OCI-LY7 (cell line): ENCODE measurements at regions not wholly inside any gene's neighbourhood (a gene's known extent, or its start where the extent isn't known, plus 50 kb on each side); places are given as distances from the start of the nearest gene placed in this dataset.

Source experiments
- BruUV-seq: library from RNA; stranded (reverse); fragments of 400-500 nt; replicated peaks from 2 replicates; lab custom pipeline; 2021; lab: Mats Ljungman, UMichigan
- CTCF ChIA-PET: fragments of 300-600 bp; sonication (Branson Sonifier 250); formaldehyde crosslinking; loops from one replicate; lab custom pipeline; 2022; ENCODE audit warnings: antibody characterized with exemption; ENCODE audit not compliant: unreplicated experiment; lab: Charles Lee
- POLR2A ChIA-PET: fragments of 300-600 bp; sonication (Branson Sonifier 250); formaldehyde crosslinking; loops from one replicate; lab custom pipeline; 2022; ENCODE audit warnings: antibody characterized with exemption; lab: Charles Lee
- DNase-seq: peaks from one replicate; pipeline ENCODE4 v3.0.0-alpha.2; 2015; ENCODE audit warnings: low spot score
- H2AFZ ChIP-seq: fragments of 200-600 bp; sonication (generic), shearing (Covaris generic); 2 replicates; pipeline ENCODE4 v1.6.1; 2014; ENCODE audit warnings: mild to moderate bottlenecking, antibody characterized with exemption, low read length, moderate library complexity
- H3K27ac ChIP-seq: fragments of 200-600 bp; sonication (generic); 2 replicates; pipeline ENCODE4 v1.5.1; 2014; ENCODE audit warnings: mixed run types, low read depth, mild to moderate bottlenecking, moderate library complexity, low read length, inconsistent platforms; ENCODE audit not compliant: poor library complexity, severe bottlenecking
- H3K36me3 ChIP-seq: fragments of 200-600 bp; sonication (generic); 2 replicates; pipeline ENCODE4 v1.6.1; 2014; ENCODE audit warnings: mild to moderate bottlenecking, antibody characterized with exemption, low read length, moderate library complexity, mixed read lengths; ENCODE audit not compliant: insufficient read depth
- H3K4me1 ChIP-seq: fragments of 200-600 bp; sonication (generic); 2 replicates; pipeline ENCODE4 v1.5.1; 2014; ENCODE audit warnings: mild to moderate bottlenecking, low read length; ENCODE audit not compliant: insufficient read depth, poor library complexity, severe bottlenecking
- H3K4me2 ChIP-seq: fragments of 200-600 bp; sonication (generic); 2 replicates; pipeline ENCODE4 v1.6.1; 2014; ENCODE audit warnings: mild to moderate bottlenecking, low read length
- H3K4me3 ChIP-seq: fragments of 200-600 bp; sonication (generic); 2 replicates; pipeline ENCODE4 v1.5.1; 2014; ENCODE audit warnings: mild to moderate bottlenecking, low read depth, low read length; ENCODE audit not compliant: poor library complexity, severe bottlenecking
- H3K79me2 ChIP-seq: fragments of 200-600 bp; sonication (generic); 2 replicates; pipeline ENCODE4 v1.6.1; 2016; ENCODE audit warnings: low read depth, mild to moderate bottlenecking, low read length, moderate library complexity, mixed read lengths; ENCODE audit not compliant: insufficient read depth
- H3K9me2 ChIP-seq: fragments of 200-600 bp; sonication (generic); 2 replicates; pipeline ENCODE4 v1.6.1; 2016; ENCODE audit warnings: mild to moderate bottlenecking, low read length, mixed read lengths; ENCODE audit not compliant: insufficient read depth
- H3K9me3 ChIP-seq: fragments of 200-600 bp; sonication (generic); 2 replicates; pipeline ENCODE4 v1.6.1; 2014; ENCODE audit warnings: mild to moderate bottlenecking, mixed run types, low read length, mixed read lengths
- H4K20me1 ChIP-seq: fragments of 200-600 bp; sonication (generic); 2 replicates; pipeline ENCODE4 v1.6.1; 2014; ENCODE audit warnings: mild to moderate bottlenecking, antibody characterized with exemption, low read length, moderate library complexity, mixed read lengths; ENCODE audit not compliant: insufficient read depth
- EZH2phosphoT487 ChIP-seq: fragments of 200-600 bp; sonication (generic); IDR thresholded peaks from 2 replicates; pipeline ENCODE4 v1.6.1; 2018; ENCODE audit warnings: low read depth, borderline replicate concordance, mild to moderate bottlenecking, mixed run types, antibody characterized with exemption, low read length, moderate library complexity, mixed read lengths
- intact Hi-C: fragments of 100-400 bp; cut with micrococcal nuclease; formaldehyde crosslinking; loops from one replicate; pipeline ENCODE4 v1.10.0; 2022; ENCODE audit not compliant: unreplicated experiment
- TF ChIP-seq, protein P1 (sequence below): fragments of 200-600 bp; sonication (generic); conservative IDR thresholded peaks from 2 replicates; pipeline ENCODE4 v1.5.1; 2014; ENCODE audit warnings: mild to moderate bottlenecking, antibody characterized with exemption, low read length, moderate library complexity, mixed read lengths

DNA sequence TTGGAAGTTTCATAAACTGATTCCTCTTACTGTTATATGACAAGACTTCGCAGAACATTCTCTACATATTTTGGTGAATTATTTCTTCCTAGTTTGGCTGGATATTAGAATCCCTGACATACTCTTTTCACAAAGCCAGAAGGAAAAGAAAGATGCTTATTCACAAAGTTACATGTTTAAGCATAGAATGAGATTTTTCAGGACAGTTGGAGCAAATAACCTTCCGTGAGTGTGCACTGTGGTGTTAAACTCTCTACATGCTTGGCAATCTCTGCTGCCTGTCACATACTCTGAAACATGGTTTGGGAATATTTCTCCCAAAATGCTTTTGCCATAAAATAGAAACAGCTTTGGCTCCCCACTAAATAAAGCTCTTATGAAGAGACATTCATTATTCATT, 230.0 kb upstream of the MTNR1B start:
- Histone ChIP-seq H3K4me3 (no peak overlapping the region), H3K79me2 (no peaks in the 10 kb centered on the region), H3K4me1 (no peaks in the 10 kb centered on the region), H3K27ac (no peak overlapping the region), H4K20me1 (no peaks in the 10 kb centered on the region), H3K4me2 (no peak overlapping the region), H3K9me2 (no peaks in the 10 kb centered on the region), H3K9me3 (no peaks in the 10 kb centered on the region), H2AFZ (no peak overlapping the region), H3K36me3 (no peaks in the 10 kb centered on the region)
- no peak for DNase-seq
- CTCF ChIA-PET, result no interaction called here
- no TSS peak for BruUV-seq
- intact Hi-C loops, result no loop called here
- TF ChIP-seq, protein P1, sequence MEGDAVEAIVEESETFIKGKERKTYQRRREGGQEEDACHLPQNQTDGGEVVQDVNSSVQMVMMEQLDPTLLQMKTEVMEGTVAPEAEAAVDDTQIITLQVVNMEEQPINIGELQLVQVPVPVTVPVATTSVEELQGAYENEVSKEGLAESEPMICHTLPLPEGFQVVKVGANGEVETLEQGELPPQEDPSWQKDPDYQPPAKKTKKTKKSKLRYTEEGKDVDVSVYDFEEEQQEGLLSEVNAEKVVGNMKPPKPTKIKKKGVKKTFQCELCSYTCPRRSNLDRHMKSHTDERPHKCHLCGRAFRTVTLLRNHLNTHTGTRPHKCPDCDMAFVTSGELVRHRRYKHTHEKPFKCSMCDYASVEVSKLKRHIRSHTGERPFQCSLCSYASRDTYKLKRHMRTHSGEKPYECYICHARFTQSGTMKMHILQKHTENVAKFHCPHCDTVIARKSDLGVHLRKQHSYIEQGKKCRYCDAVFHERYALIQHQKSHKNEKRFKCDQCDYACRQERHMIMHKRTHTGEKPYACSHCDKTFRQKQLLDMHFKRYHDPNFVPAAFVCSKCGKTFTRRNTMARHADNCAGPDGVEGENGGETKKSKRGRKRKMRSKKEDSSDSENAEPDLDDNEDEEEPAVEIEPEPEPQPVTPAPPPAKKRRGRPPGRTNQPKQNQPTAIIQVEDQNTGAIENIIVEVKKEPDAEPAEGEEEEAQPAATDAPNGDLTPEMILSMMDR, result no peak
- no peak for TF ChIP-seq EZH2phosphoT487
- POLR2A ChIA-PET, result no interaction called here

DNA sequence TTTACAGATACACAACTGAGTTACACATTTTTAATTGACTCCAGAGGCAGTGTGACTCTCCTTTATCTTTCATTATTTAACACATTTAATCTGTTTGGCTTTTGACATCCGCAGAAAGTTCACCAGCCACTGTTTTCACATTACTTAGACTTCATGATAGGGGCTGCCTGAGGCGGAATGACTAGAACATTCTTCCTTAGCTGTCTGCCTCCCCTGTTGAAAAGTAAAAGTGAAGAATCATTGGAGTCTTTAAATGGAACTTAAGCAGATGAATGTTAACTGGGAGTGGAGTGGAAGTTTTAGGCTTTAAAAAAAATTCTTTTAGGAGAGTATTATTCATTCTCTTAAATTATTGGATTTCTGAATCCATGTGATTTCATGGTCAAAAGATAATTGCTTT, 229.2 kb upstream of the MTNR1B start:
- Histone ChIP-seq H3K9me3 (no peaks in the 10 kb centered on the region), H3K36me3 (no peaks in the 10 kb centered on the region), H3K9me2 (no peaks in the 10 kb centered on the region), H3K4me1 (no peaks in the 10 kb centered on the region), H4K20me1 (no peaks in the 10 kb centered on the region), H3K4me3 (no peak overlapping the region), H3K79me2 (no peaks in the 10 kb centered on the region), H3K4me2 (no peak overlapping the region), H2AFZ (no peak overlapping the region), H3K27ac (no peak overlapping the region)
- no peak for TF ChIP-seq EZH2phosphoT487
- TF ChIP-seq, protein P1, result no peak
- POLR2A ChIA-PET, result no interaction called here
- no TSS peak for BruUV-seq
- intact Hi-C loops, result no loop called here
- CTCF ChIA-PET, result no interaction called here
- no peak for DNase-seq

DNA sequence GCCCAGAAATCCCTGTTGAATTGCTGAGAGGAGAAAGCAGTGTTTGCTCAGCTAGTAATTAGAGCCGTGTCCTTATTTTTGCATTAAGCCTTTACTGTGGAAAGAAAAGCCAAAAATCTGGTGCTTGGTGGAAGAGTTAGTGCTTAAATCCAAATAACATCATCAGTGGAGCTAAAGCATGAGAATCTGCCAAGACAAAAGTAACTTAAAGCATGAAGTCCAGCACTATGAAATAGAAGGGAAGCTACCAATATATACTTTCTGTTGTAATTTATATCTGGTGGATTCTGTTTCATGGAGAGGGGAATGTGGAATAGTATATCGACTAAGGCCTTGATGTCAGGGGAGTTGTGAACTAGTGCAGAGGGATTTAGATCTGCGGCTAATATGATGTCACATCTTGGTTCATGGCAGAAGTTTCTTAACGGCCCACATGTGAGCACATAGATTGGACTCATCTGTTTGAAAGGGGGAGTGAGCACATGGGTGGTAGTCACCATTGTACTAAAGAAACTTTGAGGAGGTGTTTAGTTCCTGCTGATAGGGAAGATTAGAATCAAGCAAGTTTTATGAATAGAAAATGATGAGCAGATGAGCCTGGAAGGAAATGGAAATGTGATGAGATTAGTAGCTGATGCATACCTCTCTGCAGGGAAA, 224.4 kb upstream of the MTNR1B start:
- Histone ChIP-seq H3K79me2 (no peaks in the 10 kb centered on the region), H3K4me2 (no peak overlapping the region), H3K4me3 (no peak overlapping the region), H4K20me1 (no peaks in the 10 kb centered on the region), H3K36me3 (no peaks in the 10 kb centered on the region), H2AFZ (no peak overlapping the region), H3K9me2 (no peaks in the 10 kb centered on the region), H3K27ac (no peak overlapping the region), H3K9me3 (no peaks in the 10 kb centered on the region), H3K4me1 (no peaks in the 10 kb centered on the region)
- ChIA-PET CTCF (no interaction called here), POLR2A (interaction anchor here (0.6 kb wide), 1 partner anchor 258 kb away, joined by 3 read pairs; no protein-coding TSS in a partner anchor)
- intact Hi-C loops, result no loop called here
- no peak for DNase-seq
- no TSS peak for BruUV-seq
- no peak for TF ChIP-seq EZH2phosphoT487
- TF ChIP-seq, protein P1, result no peak
